Renal pelvis (tissue), 1 donor: ENCODE measurements at regions not wholly inside any gene's neighbourhood (a gene's known extent, or its start where the extent isn't known, plus 50 kb on each side); places are given as distances from the start of the nearest gene placed in this dataset.
"Not testable (repeated sequence)": the region's sequence is repeated elsewhere in the genome, so short reads cannot be mapped to it uniquely, and the experiment has no call there.

ENCODE experiments used
- DNase-seq: peaks from one replicate; pipeline ENCODE4 v3.0.0-alpha.2; 2013

- DNase-seq = no peak
Measured at GRCh38 chr20:16864069-16864468, 115.9 kb downstream of the OTOR start.

GRCh38 chr20:16864963-16865362 is 116.8 kb downstream of the OTOR start:
- DNase-seq = no peak

GRCh38 chr20:16865406-16865805 is 117.2 kb downstream of the OTOR start:
- no peak for DNase-seq

GRCh38 chr20:16873124-16873523 is 125.0 kb downstream of the OTOR start:
- not testable (repeated sequence) for DNase-seq

GRCh38 chr20:16877053-16877554 is 128.9 kb downstream of the OTOR start:
- DNase-seq = no peak

GRCh38 chr20:16885746-16886145 is 137.6 kb downstream of the OTOR start:
- DNase-seq = no peak

GRCh38 chr20:16898433-16898832 is 150.3 kb downstream of the OTOR start:
- no peak for DNase-seq

GRCh38 chr20:16902662-16903061 is 154.5 kb downstream of the OTOR start:
- no peak for DNase-seq

GRCh38 chr20:16904751-16905150 is 156.6 kb downstream of the OTOR start:
- DNase-seq = no peak

GRCh38 chr20:16914277-16914676 is 166.1 kb downstream of the OTOR start:
- no peak for DNase-seq

- DNase-seq = no peak
Measured at GRCh38 chr20:16916165-16916564, 168.0 kb downstream of the OTOR start.

- DNase-seq = no peak
Measured at GRCh38 chr20:16917636-16918035, 169.5 kb downstream of the OTOR start.

GRCh38 chr20:16918366-16918765 is 170.2 kb downstream of the OTOR start:
- DNase-seq = no peak

GRCh38 chr20:16919841-16920240 is 171.7 kb downstream of the OTOR start:
- no peak for DNase-seq

- peak; percentile 16 for DNase-seq
Measured at GRCh38 chr20:16922834-16923233, 174.7 kb downstream of the OTOR start.

- DNase-seq = no peak
Measured at GRCh38 chr20:16926626-16927430, 178.7 kb downstream of the OTOR start.

- DNase-seq = no peak
Measured at GRCh38 chr20:16929756-16930155, 181.6 kb downstream of the OTOR start.

- no peak for DNase-seq
Measured at GRCh38 chr20:16930656-16931055, 182.5 kb downstream of the OTOR start.

GRCh38 chr20:16939051-16939450 is 190.9 kb downstream of the OTOR start:
- no peak for DNase-seq

- no peak for DNase-seq
Measured at GRCh38 chr20:16940701-16941100, 192.5 kb downstream of the OTOR start.

- no peak for DNase-seq
Measured at GRCh38 chr20:16942051-16942450, 193.9 kb downstream of the OTOR start.

GRCh38 chr20:16942756-16943155 is 194.6 kb downstream of the OTOR start:
- DNase-seq = no peak

- no peak for DNase-seq
Measured at GRCh38 chr20:16944745-16945144, 196.6 kb downstream of the OTOR start.

GRCh38 chr20:16945619-16946018 is 197.5 kb downstream of the OTOR start:
- DNase-seq = no peak
